ENCODE measurements at regions not wholly inside any gene's neighbourhood (a gene's known extent, or its start where the extent isn't known, plus 50 kb on each side); places are given as distances from the start of the nearest gene placed in this dataset.

DNA sequence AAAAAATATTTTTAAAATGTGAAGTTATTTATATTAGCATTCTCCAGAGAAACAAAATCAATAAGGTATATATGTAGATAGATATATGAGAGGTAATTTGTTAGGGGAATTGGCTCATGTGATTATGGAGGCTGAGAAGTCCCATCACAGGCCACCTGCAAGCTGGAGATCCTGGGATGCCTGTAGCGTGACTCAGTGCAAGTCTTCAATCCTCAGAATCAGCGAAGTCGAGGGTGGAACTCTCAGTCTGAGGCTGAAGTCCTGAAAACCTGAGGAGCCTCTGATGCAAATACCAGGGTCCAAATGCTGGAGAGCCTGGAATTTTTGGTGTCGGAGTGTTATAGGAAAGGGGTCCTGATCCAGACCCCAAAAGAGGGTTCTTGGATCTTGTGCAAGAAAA is 658.5 kb downstream of the USP25 start:
- Histone ChIP-seq H3K9ac (ENCODE audit: low read depth, low read length) (no peak overlapping the region), H3K9me3 (ENCODE audit: insufficient read depth, low read depth, low read length) (no peaks in the 10 kb centered on the region), H3K27ac (ENCODE audit: low read length) (no peak overlapping the region), H3K27me3 (ENCODE audit: insufficient read depth, low read length) (no peaks in the 10 kb centered on the region), H3K4me1 (ENCODE audit: insufficient read depth, low read length) (no peaks in the 10 kb centered on the region), H3K36me3 (ENCODE audit: insufficient read depth, low read depth, low read length) (no peaks in the 10 kb centered on the region), H3K4me3 (ENCODE audit: low read length) (no peak overlapping the region)

DNA sequence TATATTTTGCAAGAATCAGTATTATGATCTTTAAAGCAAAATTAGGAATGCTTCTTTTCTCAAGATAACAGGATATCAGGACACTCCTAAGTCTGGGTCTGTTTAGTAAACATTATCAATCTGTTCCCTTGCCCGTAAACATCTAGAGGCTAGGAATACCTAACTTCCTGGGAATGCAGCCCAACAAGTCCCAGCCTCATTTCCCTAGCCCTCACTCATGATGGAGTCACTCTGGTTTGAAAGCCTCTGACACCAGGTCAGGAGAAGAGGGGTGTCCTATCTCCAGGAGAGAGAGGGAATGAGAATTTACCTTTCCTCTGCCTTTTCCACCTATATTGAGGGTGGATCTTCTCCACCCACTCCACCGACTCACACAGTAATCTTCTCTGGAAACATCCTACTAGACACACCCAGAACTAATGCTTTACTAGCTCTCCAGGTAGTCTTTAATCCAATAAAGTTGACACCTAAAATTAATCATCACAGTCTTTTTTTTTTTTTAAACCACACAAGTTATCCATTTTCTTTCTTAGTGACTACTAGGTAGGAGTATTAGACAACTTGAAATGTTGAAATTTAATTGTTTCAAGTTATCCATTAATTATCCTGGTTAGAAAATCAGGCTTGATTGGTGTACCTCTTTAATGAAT is 659.3 kb downstream of the USP25 start:
- Histone ChIP-seq H3K27ac (ENCODE audit: low read length) (no peak overlapping the region), H3K9me3 (ENCODE audit: insufficient read depth, low read depth, low read length) (no peaks in the 10 kb centered on the region), H3K4me1 (ENCODE audit: insufficient read depth, low read length) (no peaks in the 10 kb centered on the region)

DNA sequence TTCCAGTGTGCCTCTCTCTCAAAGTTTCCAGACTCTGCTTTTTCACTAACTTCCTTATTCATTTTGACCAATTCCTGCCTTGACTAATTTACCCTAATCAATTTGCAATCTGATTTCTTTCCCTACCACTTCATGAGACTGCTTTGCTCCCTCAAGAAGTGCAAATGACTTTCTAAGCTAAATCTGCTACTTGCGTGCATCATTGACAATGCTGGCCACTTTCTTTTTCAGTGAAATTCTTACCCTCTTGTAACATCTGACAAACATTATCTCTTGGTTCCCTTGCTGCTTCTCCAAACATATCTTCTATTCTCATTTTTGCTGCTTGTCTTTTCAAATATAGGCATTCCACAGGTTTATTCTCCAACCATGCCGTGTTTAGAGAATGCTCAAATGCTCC is 659.9 kb downstream of the USP25 start:
- Histone ChIP-seq H3K9ac (ENCODE audit: low read depth, low read length) (no peak overlapping the region), H3K36me3 (ENCODE audit: insufficient read depth, low read depth, low read length) (no peaks in the 10 kb centered on the region)

More for the DNA sequence above, 659.3 kb downstream of the USP25 start:
- H3K9ac ChIP-seq (ENCODE audit: low read depth, low read length), result no peak overlapping the region
- H3K4me3 ChIP-seq (ENCODE audit: low read length), result no peak overlapping the region
- no peaks in the 10 kb centered on the region for H3K27me3 ChIP-seq (ENCODE audit: insufficient read depth, low read length)
- no peaks in the 10 kb centered on the region for H3K36me3 ChIP-seq (ENCODE audit: insufficient read depth, low read depth, low read length)

DNA sequence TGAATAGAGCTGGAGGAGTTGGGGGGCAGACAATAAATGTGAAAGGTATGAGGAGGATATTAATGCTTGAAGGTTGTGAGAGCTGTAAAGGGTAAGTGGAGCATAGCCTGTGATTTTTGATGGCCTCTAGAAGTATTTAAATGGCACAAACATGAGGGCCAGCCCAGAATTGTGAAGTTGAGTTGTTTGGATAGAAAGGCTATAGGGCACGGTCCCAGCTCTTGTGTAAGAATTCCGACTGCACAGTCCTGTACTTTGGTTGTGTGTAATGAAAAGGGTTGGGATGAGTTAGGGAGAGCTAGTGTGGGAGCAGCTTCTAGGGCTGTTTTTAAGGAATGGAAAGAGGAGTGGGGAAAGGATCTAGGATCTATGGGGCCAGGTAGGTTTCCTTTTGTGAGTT is 665.5 kb downstream of the USP25 start:
- Histone ChIP-seq H3K9me3 (ENCODE audit: insufficient read depth, low read depth, low read length) (no peaks in the 10 kb centered on the region), H3K4me3 (ENCODE audit: low read length) (no peak overlapping the region), H3K36me3 (ENCODE audit: insufficient read depth, low read depth, low read length) (no peaks in the 10 kb centered on the region), H3K4me1 (ENCODE audit: insufficient read depth, low read length) (no peaks in the 10 kb centered on the region), H3K9ac (ENCODE audit: low read depth, low read length) (no peak overlapping the region), H3K27ac (ENCODE audit: low read length) (no peak overlapping the region), H3K27me3 (ENCODE audit: insufficient read depth, low read length) (no peaks in the 10 kb centered on the region)

More for the DNA sequence above, 659.9 kb downstream of the USP25 start:
- H3K27ac ChIP-seq (ENCODE audit: low read length), result no peak overlapping the region
- H3K4me1 ChIP-seq (ENCODE audit: insufficient read depth, low read length), result no peaks in the 10 kb centered on the region
- H3K27me3 ChIP-seq (ENCODE audit: insufficient read depth, low read length), result no peaks in the 10 kb centered on the region
- H3K9me3 ChIP-seq (ENCODE audit: insufficient read depth, low read depth, low read length), result no peaks in the 10 kb centered on the region
- H3K4me3 ChIP-seq (ENCODE audit: low read length), result no peak overlapping the region

DNA sequence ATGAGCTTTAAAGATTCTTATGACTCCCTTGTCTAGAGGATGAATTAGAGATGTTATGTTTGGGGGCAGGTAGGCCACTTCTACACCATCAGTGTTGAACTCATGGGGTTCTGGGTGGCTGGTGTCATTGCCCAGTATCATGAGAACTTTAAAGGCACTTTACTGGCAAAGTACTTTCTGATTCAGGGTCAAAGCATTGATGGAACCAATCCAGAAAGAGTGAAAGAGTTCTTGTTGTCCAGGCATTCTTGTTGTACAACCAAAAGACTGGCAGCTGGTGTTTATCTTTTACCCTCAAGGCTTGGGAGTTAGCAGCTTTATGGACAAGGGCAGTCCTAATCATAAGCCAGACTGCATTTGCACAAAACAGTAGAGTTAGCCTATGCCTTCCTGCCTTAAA is 673.0 kb downstream of the USP25 start:
- Histone ChIP-seq H3K36me3 (ENCODE audit: insufficient read depth, low read depth, low read length) (no peaks in the 10 kb centered on the region), H3K27ac (ENCODE audit: low read length) (no peak overlapping the region), H3K9me3 (ENCODE audit: insufficient read depth, low read depth, low read length) (no peaks in the 10 kb centered on the region), H3K4me1 (ENCODE audit: insufficient read depth, low read length) (no peaks in the 10 kb centered on the region), H3K4me3 (ENCODE audit: low read length) (no peak overlapping the region), H3K9ac (ENCODE audit: low read depth, low read length) (no peak overlapping the region), H3K27me3 (ENCODE audit: insufficient read depth, low read length) (no peaks in the 10 kb centered on the region)

- Histone ChIP-seq H3K36me3 (ENCODE audit: insufficient read depth, low read depth, low read length) (no peaks in the 10 kb centered on the region), H3K4me3 (ENCODE audit: low read length) (no peak overlapping the region), H3K27me3 (ENCODE audit: insufficient read depth, low read length) (no peaks in the 10 kb centered on the region), H3K9me3 (ENCODE audit: insufficient read depth, low read depth, low read length) (no peaks in the 10 kb centered on the region), H3K9ac (ENCODE audit: low read depth, low read length) (no peak overlapping the region), H3K27ac (ENCODE audit: low read length) (no peak overlapping the region), H3K4me1 (ENCODE audit: insufficient read depth, low read length) (no peaks in the 10 kb centered on the region)
These were observed 675.0 kb downstream of the USP25 start for GRCh38 chr21:16404776-16405175.

- Histone ChIP-seq H3K36me3 (ENCODE audit: insufficient read depth, low read depth, low read length) (no peaks in the 10 kb centered on the region), H3K27ac (ENCODE audit: low read length) (no peak overlapping the region), H3K4me1 (ENCODE audit: insufficient read depth, low read length) (no peaks in the 10 kb centered on the region), H3K9ac (ENCODE audit: low read depth, low read length) (no peak overlapping the region), H3K27me3 (ENCODE audit: insufficient read depth, low read length) (no peaks in the 10 kb centered on the region), H3K9me3 (ENCODE audit: insufficient read depth, low read depth, low read length) (no peaks in the 10 kb centered on the region), H3K4me3 (ENCODE audit: low read length) (no peak overlapping the region)
These were observed 676.6 kb downstream of the USP25 start for GRCh38 chr21:16406355-16406754.

DNA sequence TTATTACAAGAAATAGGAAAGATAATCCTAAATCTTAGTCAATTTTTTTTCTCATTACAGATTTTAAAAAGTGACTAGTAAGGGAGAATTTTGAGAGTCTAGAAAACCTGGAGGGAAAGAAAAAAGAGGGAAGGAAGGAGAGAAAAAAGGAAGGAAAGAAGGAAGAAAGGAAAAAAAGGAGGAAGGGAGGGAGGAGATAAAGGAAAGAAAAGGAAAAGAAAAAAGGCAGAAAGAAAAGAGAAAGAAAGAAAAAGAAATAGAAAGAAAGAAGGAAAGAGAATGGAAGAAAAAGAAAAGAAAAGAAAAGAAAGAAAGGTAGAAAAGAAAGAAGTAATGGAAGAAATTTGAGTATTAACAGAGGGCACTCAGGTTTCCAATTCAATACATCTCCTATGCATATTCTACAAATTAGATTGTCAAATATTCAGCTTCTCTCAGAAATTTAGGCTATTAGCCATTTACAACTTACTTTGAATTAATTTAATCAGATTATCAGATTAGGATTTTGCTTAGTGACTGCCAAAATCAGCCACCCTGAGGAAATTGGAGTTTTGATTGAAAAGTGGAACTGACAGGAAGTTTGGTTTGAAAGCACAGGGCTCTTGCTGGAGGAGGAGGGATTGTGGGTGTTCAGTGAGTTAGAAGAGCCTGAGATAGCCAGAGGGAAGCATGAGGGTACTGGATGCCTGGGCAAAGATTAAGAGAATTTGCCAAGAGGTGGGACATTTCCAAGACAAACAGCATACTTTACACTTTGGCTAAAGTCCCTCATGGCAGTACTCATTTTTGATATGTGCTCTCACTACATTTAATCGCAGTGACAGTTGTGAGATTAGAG is 677.8 kb downstream of the USP25 start:
- H3K9me3 ChIP-seq (ENCODE audit: insufficient read depth, low read depth, low read length), result no peaks in the 10 kb centered on the region
- no peaks in the 10 kb centered on the region for H3K27me3 ChIP-seq (ENCODE audit: insufficient read depth, low read length)
- no peak overlapping the region for H3K9ac ChIP-seq (ENCODE audit: low read depth, low read length)
- H3K4me3 ChIP-seq (ENCODE audit: low read length), result no peak overlapping the region
- H3K4me1 ChIP-seq (ENCODE audit: insufficient read depth, low read length), result no peaks in the 10 kb centered on the region
- H3K27ac ChIP-seq (ENCODE audit: low read length), result no peak overlapping the region
- H3K36me3 ChIP-seq (ENCODE audit: insufficient read depth, low read depth, low read length), result no peaks in the 10 kb centered on the region

GRCh38 chr21:16408280-16408679 is 678.5 kb downstream of the USP25 start:
- no peaks in the 10 kb centered on the region for H3K4me1 ChIP-seq (ENCODE audit: insufficient read depth, low read length)
- H3K27ac ChIP-seq (ENCODE audit: low read length), result no peak overlapping the region
- H3K9ac ChIP-seq (ENCODE audit: low read depth, low read length), result no peak overlapping the region
- no peaks in the 10 kb centered on the region for H3K36me3 ChIP-seq (ENCODE audit: insufficient read depth, low read depth, low read length)
- H3K9me3 ChIP-seq (ENCODE audit: insufficient read depth, low read depth, low read length), result no peaks in the 10 kb centered on the region
- H3K27me3 ChIP-seq (ENCODE audit: insufficient read depth, low read length), result no peaks in the 10 kb centered on the region
- H3K4me3 ChIP-seq (ENCODE audit: low read length), result no peak overlapping the region

DNA sequence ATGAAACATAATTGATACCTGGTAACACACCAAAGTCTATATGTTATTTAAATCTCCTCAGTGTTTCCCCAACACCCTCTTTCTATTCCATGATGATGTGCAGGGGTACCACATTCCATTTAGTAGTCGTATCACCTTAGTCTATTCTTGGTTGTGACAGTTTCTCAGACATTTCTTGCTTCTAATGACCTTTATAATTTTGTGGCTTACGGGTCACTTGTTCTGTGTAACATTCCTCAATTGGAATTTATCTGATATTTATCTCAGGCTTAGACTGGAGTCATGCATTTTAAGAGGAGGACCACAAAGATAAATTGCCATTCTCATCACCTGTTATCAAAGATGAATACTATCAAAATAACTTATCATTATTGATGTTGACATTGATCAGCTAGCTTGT is 679.6 kb downstream of the USP25 start:
- Histone ChIP-seq H3K9me3 (ENCODE audit: insufficient read depth, low read depth, low read length) (no peaks in the 10 kb centered on the region), H3K4me3 (ENCODE audit: low read length) (no peak overlapping the region), H3K36me3 (ENCODE audit: insufficient read depth, low read depth, low read length) (no peaks in the 10 kb centered on the region), H3K9ac (ENCODE audit: low read depth, low read length) (no peak overlapping the region), H3K27me3 (ENCODE audit: insufficient read depth, low read length) (no peaks in the 10 kb centered on the region), H3K27ac (ENCODE audit: low read length) (no peak overlapping the region), H3K4me1 (ENCODE audit: insufficient read depth, low read length) (no peaks in the 10 kb centered on the region)

DNA sequence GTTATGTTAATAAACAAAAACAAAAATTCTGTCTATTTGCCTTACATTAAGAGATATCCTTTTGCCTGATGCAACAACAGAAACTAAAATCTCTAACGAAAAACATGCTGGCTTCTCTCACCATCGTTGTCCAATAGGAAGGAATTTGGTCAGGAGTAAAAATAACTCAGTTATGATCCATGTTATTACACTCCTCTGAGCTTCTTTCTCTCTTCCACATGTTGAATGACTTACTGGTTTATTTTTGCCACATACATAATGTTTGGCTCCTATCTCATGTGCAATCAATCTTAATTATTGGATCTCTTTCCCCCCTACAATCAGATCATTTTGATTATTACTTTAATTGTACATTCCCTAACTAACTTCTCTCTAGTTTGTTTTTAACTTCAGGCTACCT is 688.4 kb downstream of the USP25 start:
- no peaks in the 10 kb centered on the region for H3K4me1 ChIP-seq (ENCODE audit: insufficient read depth, low read length)
- no peak overlapping the region for H3K9ac ChIP-seq (ENCODE audit: low read depth, low read length)
- no peak overlapping the region for H3K27ac ChIP-seq (ENCODE audit: low read length)
- H3K9me3 ChIP-seq (ENCODE audit: insufficient read depth, low read depth, low read length), result no peaks in the 10 kb centered on the region
- H3K4me3 ChIP-seq (ENCODE audit: low read length), result no peak overlapping the region
- H3K27me3 ChIP-seq (ENCODE audit: insufficient read depth, low read length), result no peaks in the 10 kb centered on the region
- no peaks in the 10 kb centered on the region for H3K36me3 ChIP-seq (ENCODE audit: insufficient read depth, low read depth, low read length)

DNA sequence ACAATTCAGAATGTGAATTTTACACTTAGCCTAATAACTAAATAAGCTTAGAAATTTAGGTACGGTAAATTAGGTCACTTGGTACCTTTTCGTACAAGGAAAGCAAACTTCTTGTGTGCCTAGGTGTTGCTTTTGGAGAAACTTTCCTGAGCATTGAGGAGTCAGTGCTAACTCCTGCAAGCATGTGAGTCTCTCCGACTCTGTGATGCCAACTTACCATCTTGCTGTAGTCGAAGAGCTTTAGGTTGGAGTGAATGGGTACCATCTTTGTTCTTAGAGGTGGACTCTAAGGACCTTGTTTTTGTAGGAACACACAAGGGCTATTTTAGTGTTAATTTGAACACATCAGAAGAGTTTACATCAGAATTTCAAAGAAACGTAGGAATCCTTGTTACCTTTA is 688.9 kb downstream of the USP25 start:
- H3K4me3 ChIP-seq (ENCODE audit: low read length), result no peak overlapping the region
- no peaks in the 10 kb centered on the region for H3K27me3 ChIP-seq (ENCODE audit: insufficient read depth, low read length)
- no peak overlapping the region for H3K9ac ChIP-seq (ENCODE audit: low read depth, low read length)
- no peaks in the 10 kb centered on the region for H3K4me1 ChIP-seq (ENCODE audit: insufficient read depth, low read length)
- H3K9me3 ChIP-seq (ENCODE audit: insufficient read depth, low read depth, low read length), result no peaks in the 10 kb centered on the region
- no peaks in the 10 kb centered on the region for H3K36me3 ChIP-seq (ENCODE audit: insufficient read depth, low read depth, low read length)
- H3K27ac ChIP-seq (ENCODE audit: low read length), result no peak overlapping the region
